ENCODE measurements at regions not wholly inside any gene's neighbourhood (a gene's known extent, or its start where the extent isn't known, plus 50 kb on each side); places are given as distances from the start of the nearest gene placed in this dataset.

DNA sequence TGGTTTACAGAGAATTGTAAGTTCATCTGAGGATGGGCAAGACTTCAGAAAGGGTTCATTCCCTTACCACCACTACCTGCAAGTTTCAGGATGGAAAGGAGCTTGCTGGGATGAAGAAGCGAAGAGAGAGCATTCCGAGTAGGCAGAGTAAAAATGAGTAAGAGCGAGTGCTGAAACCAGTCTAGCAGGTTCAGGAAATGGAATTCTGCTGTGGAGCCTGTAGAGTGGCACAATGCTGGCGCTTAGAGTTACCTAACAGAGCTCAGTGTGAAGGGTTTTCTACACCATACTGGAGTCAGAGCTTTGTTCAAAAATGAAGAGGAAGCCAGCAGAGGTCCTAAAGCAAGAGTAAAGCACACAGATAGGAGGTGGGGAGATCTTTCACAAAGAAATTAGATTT lies 179.2 kb upstream of the ZC3H12C start:
- DNase-seq (ENCODE audit: low read depth in 2 of 3, low spot score in 2 of 3) = no peak

DNA sequence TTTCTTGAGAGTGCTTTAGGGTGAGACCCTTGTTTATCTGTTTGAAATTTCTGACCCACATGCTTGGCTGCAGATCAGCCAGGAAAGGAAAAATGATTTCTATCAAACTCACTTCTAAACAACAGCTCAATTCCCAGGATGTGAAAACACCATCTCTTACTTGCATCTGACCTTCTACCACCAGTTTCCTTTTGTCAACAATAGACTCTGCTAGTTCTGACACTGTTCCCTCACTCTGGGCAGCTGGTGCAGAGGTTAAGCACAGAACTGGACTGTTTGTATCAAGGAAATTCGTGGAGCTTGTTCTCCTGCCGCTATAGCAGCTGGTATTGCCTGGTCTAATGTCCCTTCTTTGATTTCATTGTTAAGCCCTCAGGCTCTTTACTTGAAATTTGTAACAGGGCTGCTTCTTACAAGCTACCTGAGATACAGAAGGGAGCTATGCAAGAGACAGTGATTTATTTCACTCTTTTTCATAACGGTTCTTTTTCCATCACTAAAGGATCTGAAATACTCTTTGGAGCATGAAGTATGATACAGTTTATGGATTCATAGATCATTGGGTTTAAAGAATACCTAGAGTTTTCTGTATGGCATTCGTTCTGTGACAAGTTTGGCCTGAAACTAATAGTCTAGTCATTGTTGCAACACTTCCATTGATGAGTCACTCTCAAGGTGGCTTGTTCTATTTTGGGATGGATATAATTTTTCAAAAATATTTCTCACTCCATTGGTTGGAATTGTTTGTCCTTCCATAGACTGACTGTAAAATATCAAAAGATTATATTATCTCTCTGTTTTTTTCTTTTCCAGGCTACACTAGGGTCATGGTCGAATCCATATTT lies 178.2 kb upstream of the ZC3H12C start:
- no peak for DNase-seq (ENCODE audit: low read depth in 2 of 3, low spot score in 2 of 3)

DNA sequence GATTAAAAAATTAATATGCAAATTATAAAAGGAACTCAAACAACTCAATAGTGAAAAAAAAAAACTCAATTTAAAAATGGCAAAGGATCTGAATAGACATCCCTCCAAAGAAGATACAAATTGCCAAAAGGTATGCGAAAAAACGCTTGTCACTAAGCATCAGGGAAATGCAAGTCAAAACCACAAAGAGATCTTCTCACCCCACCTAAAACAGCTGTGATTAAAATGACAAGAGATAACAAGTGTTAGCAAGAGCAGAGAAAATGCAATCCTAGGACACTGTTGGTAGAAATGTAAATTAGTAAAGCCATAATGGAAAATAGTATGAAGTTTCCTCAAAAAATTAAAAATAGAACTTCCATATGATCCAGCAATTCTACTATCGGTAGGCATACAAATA lies 166.3 kb upstream of the ZC3H12C start:
- no peak for DNase-seq (ENCODE audit: low read depth in 2 of 3, low spot score in 2 of 3)

DNA sequence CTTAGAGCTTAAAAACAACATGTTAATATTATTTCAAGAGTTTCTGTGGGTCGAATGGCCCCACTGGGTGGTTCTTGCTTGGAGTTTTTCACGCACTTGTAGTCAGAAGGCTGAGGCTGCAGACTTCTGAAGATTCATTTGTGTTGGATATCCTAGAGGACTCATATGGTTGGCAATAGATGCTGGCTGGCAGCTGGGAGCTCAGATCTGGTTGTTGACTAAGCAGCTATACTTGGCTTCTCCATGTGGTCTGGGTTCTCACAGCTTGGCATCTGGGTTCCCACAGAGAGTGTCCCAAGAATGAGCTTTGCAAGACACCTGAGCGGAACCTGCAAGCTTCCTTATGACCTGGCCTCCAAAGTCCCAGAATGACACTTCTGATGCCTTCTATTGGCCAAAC lies 163.9 kb upstream of the ZC3H12C start:
- DNase-seq (ENCODE audit: low read depth in 2 of 3, low spot score in 2 of 3) = no peak

DNA sequence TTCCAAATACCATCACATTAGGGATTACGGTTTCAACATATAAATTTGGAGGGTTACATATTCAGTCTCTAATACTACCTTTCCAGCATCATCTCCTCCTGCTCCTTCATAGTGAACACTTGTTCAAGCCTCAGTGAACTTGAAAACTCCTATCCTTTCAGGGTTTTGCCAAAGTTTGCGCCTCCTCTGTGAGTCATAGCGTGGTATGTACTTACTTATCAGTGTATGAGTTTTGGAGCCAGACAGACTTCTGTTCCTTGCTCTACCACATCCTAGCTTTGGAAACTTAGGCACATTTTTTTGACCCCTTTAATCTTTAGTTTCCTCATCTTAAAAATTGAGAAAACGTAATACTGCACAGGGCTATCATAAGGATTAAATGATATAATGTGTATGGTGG lies 160.1 kb upstream of the ZC3H12C start:
- DNase-seq (ENCODE audit: low read depth in 2 of 3, low spot score in 2 of 3) = no peak

DNA sequence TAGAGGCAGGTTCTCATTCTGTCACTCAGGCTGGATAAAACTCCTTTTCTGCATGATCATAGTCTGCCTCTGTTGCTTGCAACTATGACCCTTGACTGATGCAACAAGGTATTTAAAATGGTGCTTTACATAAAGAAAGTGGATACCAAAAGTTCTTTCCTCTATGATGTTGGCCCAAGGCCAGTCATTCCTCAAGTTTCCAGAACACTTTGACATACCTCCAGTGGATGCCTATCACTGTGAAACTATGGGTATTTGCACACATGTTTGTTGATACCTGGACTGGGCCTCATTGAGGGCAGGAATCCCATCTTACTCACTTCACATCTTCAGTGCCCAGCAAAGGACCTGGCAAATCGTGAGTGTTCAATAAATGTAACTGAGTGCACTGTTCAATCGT lies 159.0 kb upstream of the ZC3H12C start:
- DNase-seq (ENCODE audit: low read depth in 2 of 3, low spot score in 2 of 3) = no peak

DNA sequence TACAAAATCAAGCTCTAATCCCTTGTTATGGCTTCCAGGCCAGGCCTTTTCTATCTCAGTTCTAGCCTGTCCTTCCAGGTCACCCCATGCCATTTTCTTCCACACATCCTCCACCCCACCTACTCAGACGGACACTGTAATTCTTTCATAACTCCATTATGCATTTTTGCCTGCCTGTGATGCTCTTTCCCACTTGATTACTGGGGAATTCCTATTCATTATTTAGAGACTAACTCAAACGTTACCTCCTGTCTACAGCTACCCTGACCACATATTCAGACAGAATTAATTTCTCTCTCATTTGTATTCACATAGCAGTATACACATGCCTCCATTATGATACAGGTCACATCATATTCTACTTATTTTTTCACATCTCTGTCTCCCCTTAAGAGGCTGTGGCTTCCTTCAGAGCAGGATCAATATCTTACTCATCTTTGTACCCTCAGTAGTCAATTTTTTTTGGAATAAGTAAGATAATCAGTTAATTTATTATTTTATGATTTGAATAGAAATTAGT lies 156.5 kb upstream of the ZC3H12C start:
- no peak for DNase-seq (ENCODE audit: low read depth in 2 of 3, low spot score in 2 of 3)

DNA sequence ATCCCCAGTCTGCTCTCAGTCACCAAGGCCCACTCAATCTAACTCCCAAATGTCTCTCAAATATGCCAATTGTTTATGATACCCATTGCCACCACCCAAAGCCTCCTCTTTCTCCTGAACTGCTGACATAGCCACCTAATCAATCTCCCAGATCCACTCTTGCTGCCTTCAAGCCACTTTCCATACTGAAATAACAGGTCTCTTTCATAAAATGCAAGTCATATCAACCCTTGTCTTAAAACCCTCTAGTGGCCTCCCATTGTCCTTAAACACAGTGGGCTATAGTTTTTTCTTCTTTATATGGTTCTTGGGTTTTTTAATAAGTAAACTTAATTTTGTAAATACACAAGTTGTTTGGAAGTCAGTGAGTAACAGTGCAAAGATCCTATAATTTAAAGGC lies 155.2 kb upstream of the ZC3H12C start:
- DNase-seq (ENCODE audit: low read depth in 2 of 3, low spot score in 2 of 3) = no peak

DNA sequence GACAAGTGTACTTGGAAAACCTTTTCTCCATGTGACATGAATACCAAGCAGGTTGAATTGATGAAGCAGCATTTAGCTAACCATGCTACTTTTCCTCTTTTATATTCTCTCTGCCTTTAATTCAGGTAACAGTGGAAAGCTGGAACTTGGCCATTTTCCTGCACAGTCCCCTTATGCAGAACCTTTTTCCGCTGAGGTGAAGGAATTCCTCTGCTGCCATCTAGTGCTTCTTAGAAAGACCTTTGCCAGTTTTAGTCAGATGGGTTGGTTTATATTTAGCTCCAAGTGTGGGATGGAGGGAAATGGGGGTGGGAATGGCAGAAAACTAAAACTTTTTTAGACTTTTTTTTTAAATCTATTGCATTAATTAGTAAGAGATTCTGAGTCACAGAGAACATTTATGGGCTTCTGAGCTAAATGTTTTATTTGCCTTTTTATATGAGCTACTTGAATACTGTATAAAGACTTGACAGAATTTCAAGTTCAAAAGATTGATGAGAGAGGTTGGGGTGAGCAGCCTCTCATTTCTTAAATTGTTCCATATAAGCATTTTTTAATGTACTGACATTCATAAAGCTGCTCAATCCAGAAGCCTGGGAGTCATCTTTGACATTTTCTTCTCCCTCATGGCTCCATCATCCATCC lies 153.9 kb upstream of the ZC3H12C start:
- peak in 2 of 3 donors; percentile 44 to 61 for DNase-seq (ENCODE audit: low read depth in 2 of 3, low spot score in 2 of 3)

DNA sequence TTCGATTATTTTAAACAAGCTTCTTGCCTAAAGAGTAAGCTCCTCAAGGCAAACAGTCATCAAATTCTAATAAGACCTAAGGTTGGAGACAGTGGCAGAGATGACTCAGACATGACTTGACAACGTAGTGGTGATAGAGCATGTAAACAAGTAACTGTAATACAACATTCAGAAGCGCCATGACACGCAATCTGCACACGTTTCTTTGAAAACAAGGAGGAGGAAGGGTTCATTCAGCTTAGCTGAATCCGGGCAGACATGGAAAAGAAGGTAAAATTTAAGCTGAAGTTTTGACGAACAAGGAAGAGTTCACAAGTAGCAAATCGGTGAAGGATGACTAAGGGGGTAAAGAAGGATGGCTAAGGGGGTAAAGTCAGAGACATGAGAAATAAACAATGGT lies 152.4 kb upstream of the ZC3H12C start:
- no peak for DNase-seq (ENCODE audit: low read depth in 2 of 3, low spot score in 2 of 3)

DNA sequence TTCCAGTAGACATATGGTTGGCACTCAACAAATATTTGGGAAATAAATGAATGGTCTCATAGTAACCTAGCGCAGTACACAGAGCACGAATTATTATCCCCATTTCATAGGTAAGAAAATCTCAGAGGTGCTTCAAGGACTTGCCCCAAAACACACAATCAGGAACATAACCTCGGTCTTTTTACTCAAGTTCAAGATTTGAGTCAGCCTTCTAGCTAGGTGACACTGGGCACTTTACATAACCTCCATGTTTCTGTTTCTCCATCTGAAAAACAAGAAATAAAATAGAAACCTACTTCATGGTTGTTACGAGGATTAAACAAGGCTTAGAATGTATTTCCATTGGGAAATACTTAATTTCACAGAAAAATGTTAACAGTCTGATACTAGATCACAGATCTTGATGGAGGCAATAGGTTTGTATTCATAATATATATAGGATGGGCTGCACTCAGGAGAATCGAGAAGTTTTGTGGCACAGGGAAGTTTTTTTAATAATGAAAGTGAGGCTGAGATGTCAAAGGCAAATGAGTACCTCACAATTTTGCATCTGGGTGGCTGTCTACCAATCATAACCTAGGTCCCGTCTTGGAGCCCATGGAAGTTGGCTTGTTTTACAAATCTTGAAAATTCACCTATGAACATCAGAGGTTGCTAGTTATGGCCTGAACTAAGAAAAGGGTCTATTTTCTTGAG lies 147.4 kb upstream of the ZC3H12C start:
- DNase-seq (ENCODE audit: low read depth in 2 of 3, low spot score in 2 of 3) = no peak

DNA sequence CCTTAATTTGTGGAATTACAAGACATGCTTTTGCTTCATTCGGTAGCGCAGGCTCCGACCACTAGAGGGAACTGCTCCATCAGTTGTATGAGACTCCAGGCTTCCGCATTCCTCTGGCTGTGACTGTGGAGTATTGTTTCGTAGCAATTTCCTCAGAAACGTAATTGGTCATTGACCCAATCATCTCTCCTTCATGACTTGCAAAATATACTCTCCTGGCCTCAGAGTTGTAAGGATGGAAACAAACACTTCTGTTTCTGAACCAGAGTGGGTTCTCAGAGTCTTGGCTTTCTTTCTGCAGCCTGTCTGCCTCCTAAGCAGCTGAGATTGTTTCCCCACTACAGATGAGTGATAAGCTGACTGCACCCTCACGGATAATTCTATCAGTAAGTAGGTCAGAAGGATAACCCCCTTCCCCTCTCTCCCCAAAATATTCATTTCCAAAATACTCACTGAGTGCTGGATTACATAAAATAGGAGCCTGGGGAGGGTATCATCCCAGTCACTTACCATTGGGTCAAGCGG lies 146.8 kb upstream of the ZC3H12C start:
- peak in 2 of 3 donors; percentile 90 to 97 for DNase-seq (ENCODE audit: low read depth in 2 of 3, low spot score in 2 of 3)

DNA sequence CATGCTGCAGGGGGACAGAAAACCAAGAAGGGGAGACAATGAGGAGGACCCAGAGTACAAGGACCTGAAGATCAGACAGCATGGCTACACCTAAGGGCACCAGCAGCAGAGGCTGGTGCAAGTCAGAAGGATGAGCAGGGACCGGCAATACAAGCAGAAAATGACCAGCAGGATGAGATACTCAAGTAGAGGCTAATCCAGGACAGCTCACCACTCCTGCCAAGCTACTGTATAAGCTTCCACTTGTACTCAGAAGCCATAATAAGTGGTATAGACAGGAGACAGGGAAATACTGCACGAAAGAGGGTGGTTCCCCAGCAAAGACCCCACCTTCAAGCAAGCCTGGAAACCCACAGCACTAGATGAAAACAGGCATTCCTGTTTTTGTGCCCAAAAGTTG lies 138.7 kb upstream of the ZC3H12C start:
- DNase-seq (ENCODE audit: low read depth in 2 of 3, low spot score in 2 of 3) = no peak

DNA sequence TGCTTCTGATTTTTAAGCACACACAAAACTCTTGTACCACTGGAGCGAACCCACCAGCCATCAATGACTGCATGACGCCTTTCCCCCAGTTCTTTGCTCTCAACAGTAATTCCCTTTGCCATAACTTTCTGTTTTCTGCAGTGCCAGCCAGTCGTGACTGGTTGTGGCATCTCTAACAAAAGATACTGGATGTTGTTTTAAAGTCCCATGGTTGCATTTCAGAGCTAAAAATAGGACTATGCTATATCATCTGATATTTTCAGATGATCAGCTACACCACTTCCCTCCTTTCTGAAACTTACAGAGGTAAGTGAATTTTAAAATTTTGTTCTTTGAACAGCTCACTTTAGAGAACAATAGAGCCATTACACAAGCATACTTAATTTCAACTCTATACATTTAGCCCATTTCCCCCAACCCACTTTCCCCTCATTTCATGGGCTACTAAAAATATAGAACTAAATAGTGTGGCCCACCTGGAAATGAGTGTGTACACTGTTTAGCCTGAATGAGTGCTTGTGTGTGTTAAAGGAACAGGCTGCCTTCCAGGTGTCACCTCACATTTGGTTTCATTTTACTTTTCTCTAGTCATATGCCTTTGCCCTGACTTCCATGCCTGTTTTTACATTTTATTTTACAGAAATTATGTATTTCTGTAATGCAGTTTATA lies 136.9 kb upstream of the ZC3H12C start:
- DNase-seq (ENCODE audit: low read depth in 2 of 3, low spot score in 2 of 3) = peak in 1 of 3 donors; percentile 29

DNA sequence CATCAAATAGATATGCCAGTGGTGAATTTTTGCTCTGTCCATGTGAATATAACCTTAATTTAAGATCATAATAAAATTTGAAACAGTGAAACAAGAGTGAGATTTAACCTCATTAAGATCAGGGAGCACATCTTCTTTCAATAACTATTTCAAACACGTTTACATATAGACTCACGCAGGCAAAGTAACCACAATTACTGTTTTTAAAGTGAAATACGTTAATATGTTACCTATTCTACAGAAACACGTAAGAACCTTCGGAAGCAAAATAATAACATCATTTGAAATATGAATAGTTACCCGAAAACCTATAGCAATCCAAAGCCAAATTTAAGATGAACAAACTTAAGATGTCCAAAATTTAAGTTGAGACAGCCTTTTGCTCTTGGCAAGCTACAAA lies 136.2 kb upstream of the ZC3H12C start:
- DNase-seq (ENCODE audit: low read depth in 2 of 3, low spot score in 2 of 3) = no peak

DNA sequence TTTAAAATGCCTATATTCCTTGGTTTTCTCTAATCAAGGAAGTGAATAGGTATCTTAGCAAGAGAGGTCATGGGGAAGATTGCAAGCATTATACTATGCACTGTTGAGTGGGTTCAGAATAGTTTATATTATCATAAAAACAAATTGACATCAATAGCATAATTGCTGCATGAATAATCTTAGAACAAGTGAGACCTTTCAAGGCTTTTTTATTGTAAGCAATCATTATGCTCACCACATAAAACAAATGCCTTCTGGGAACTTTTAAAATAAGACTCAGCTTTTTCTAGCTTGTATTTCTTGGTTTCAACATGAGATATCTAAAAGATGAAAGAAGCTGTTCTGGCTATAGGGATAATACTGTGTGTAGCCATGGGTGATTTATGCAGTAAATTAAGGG lies 135.6 kb upstream of the ZC3H12C start:
- DNase-seq (ENCODE audit: low read depth in 2 of 3, low spot score in 2 of 3) = no peak

DNA sequence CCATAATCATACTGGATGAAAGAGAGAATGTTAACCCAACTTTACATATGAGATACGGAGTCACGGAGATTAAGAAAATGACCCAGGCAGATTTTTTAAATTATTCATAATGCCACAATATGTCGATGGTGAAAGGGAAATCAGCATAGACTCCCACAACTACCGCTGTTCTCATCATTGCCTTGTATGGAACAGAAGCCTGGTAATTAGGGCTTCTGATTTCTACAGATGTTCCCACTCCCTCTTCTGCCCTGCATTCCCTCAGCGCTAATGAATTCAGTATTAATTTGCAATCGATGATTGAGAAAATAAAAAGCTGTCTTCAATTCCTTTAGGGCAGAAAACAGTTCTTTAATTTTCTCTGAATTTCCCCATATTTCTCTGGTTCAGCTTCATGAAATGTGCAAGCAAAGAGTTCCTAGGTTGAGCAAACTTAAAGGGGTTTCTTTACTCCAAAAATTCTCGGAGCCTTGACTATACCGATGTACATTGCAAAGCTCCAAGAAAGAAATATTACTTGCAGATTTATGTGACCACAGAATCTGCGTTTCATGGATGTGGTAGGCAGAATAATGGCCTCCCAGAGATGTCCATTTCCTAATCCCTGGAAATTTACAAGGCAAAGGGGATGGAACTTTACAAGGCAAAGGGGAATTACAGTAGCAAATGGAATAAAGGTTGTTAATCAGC lies 134.9 kb upstream of the ZC3H12C start:
- DNase-seq (ENCODE audit: low read depth in 2 of 3, low spot score in 2 of 3) = no peak

DNA sequence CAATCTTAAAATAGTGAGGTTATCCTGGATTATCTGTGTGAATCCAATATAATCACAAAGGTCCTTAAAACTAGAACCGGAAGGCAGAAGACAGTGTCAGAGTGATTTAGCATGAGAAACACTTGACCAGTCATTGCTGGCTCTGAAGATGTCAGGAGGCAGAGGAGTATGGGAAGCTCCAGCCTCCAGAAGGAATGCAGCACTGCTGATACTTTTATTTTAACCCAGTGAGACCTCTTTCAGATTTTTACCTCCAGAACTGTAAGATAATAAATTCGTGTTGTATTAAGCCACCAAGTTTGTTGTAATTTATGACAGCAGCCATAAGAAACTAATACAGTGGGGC lies 134.4 kb upstream of the ZC3H12C start:
- no peak for DNase-seq (ENCODE audit: low read depth in 2 of 3, low spot score in 2 of 3)

DNA sequence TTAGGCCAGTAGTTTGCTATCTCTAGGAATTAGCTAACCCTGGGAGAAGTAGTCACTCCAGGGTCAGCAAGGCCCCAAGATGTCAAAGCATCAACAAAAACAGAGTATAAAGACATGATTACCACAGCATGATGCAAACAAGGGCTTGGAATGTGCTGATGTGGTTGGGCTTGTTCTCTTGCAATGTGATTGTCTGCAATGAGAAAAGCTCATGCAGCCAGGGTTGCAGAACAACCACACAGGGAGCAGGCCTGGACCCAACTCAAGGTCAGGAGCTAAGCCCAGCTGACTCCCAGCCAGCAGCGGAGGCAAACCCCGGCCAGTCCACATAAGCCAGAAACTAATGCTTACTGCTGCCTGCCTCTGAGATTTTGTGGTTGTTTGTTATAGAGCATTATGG lies 132.4 kb upstream of the ZC3H12C start:
- DNase-seq (ENCODE audit: low read depth in 2 of 3, low spot score in 2 of 3) = no peak

DNA sequence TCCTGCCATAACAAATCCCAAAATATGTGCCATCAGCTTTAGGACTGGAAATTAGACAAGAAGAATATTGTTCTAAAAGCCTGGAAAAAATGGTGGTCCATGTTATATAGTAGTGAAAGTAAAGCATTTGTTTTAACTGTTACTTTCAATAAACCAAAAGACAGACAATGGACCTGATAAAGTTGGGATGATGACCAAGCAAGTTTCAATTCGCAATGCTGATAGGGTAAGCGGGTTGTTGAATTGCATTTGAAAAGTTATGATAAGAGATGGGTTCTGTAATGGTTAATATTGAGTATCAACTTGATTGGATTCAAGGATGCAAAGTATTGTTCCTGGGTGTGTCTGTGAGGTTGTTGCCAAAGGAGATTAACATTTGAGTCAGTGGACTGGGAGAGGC lies 131.9 kb upstream of the ZC3H12C start:
- no peak for DNase-seq (ENCODE audit: low read depth in 2 of 3, low spot score in 2 of 3)

All from hematopoietic multipotent progenitor cell (in vitro differentiated cells).